ENCODE measurements at regions not wholly inside any gene's neighbourhood (a gene's known extent, or its start where the extent isn't known, plus 50 kb on each side); places are given as distances from the start of the nearest gene placed in this dataset.
"Not testable (repeated sequence)": the region's sequence is repeated elsewhere in the genome, so short reads cannot be mapped to it uniquely, and the experiment has no call there.

DNA sequence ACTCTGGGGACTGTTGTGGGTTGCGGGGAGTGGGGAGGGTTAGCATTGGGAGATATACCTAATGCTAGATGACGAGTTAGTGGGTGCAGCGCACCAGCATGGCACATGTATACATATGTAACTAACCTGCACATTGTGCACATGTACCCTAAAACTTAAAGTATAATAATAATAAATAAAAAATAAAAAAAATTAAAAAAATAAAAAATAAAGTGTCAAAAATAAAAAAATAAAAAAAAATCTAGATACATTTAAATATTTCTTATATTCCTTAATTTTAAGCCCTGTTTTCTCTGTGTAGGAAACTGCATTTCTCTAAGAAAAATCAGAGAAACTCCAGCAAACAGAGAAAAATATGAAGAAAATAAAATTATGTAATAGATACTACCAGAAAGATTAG is 52.2 kb upstream of the SGO1 start:
- TF ChIP-seq, protein P1, sequence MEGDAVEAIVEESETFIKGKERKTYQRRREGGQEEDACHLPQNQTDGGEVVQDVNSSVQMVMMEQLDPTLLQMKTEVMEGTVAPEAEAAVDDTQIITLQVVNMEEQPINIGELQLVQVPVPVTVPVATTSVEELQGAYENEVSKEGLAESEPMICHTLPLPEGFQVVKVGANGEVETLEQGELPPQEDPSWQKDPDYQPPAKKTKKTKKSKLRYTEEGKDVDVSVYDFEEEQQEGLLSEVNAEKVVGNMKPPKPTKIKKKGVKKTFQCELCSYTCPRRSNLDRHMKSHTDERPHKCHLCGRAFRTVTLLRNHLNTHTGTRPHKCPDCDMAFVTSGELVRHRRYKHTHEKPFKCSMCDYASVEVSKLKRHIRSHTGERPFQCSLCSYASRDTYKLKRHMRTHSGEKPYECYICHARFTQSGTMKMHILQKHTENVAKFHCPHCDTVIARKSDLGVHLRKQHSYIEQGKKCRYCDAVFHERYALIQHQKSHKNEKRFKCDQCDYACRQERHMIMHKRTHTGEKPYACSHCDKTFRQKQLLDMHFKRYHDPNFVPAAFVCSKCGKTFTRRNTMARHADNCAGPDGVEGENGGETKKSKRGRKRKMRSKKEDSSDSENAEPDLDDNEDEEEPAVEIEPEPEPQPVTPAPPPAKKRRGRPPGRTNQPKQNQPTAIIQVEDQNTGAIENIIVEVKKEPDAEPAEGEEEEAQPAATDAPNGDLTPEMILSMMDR (conservative IDR thresholded peaks at IDR 0.05 in 1 of 2, IDR thresholded peaks at IDR 0.05 in 1 of 2; ENCODE audit: extremely low read depth in 1 of 2, insufficient read depth in 1 of 2, low read depth in 1 of 2, low read length in 2 of 2) = not testable (repeated sequence)
- TF ChIP-seq EZH2 (IDR thresholded peaks at IDR 0.05; ENCODE audit: borderline replicate concordance, low read length) = not testable (repeated sequence)

All from mammary epithelial cell (primary cell).